Breast epithelium (tissue), 3 donors: ENCODE measurements at regions not wholly inside any gene's neighbourhood (a gene's known extent, or its start where the extent isn't known, plus 50 kb on each side); places are given as distances from the start of the nearest gene placed in this dataset.

ENCODE experiments used
- CTCF ChIP-seq, 3 donors: fragments of 450-650 bp; IDR thresholded peaks; one replicate each; pipeline ENCODE4 v1.5.1; 2016 to 2017; ENCODE audit warnings: antibody characterized with exemption in 3 of 3, mild to moderate bottlenecking in 3 of 3, moderate library complexity in 3 of 3
- POLR2A ChIP-seq: fragments of 450-650 bp; IDR thresholded peaks from one replicate; pipeline ENCODE4 v1.6.1; 2016; ENCODE audit warnings: antibody characterized with exemption, mild to moderate bottlenecking, moderate library complexity
- POLR2AphosphoS5 ChIP-seq, 3 donors: sonication (generic); formaldehyde crosslinking; IDR thresholded peaks; one replicate each; pipeline ENCODE4 v1.6.1; 2017; ENCODE audit warnings: antibody characterized with exemption in 3 of 3

GRCh38 chr3:175890066-175890465 is 1030.9 kb downstream of the NAALADL2 start:
- TF ChIP-seq CTCF (IDR thresholded peaks at IDR 0.05) (no peak), POLR2A (no peak), POLR2AphosphoS5 (IDR thresholded peaks at IDR 0.05) (no peak)
